HCT116 (cell line): ENCODE measurements at regions not wholly inside any gene's neighbourhood (a gene's known extent, or its start where the extent isn't known, plus 50 kb on each side); places are given as distances from the start of the nearest gene placed in this dataset.

ENCODE experiments used
- ATAC-seq: fragments of 200-7000 bp; cut with Tn5 transposase; 2 replicates; pipeline ENCODE4 v1.9.1; 2020; ENCODE audit warnings: mild to moderate bottlenecking, moderate library complexity
- BruUV-seq: library from RNA; stranded (reverse); fragments of 400-500 nt; replicated peaks from 2 replicates; lab custom pipeline; 2021; lab: Mats Ljungman, UMichigan
- CTCF ChIA-PET: fragments of 300-600 bp; sonication (Branson Sonifier 250); formaldehyde crosslinking; loops from one replicate; lab custom pipeline; 2021; ENCODE audit warnings: antibody characterized with exemption; lab: Charles Lee
- POLR2A ChIA-PET: fragments of 300-600, 350-600 bp; sonication (Branson Sonifier 250); formaldehyde crosslinking; loops from one replicate; lab custom pipeline; 2021; ENCODE audit warnings: antibody characterized with exemption; lab: Charles Lee
- RAD21 ChIA-PET, 2 experiments: fragments of 300-600 bp; sonication (Branson Sonifier 250); formaldehyde crosslinking; loops; one replicate each; lab custom pipeline; 2023; ENCODE audit warnings: low total read pairs in 2 of 2; ENCODE audit not compliant: uncharacterized antibody in 2 of 2, unreplicated experiment in 2 of 2, low non-redundant PET in 1 of 2; lab: Charles Lee
- DNase-seq: peaks from one replicate; pipeline ENCODE4 v3.0.0-alpha.2; 2010; ENCODE audit warnings: low read depth, low spot score
- H2AFZ ChIP-seq: fragments of 200-600 bp; shearing (Covaris generic), sonication (generic); 2 replicates; pipeline ENCODE4 v1.6.1; 2017; ENCODE audit warnings: low read depth, mixed run types, mixed read lengths, antibody characterized with exemption, low read length; ENCODE audit not compliant: poor library complexity, severe bottlenecking
- H3K27ac ChIP-seq: 2 replicates; pipeline ENCODE4 v1.5.1; 2012; ENCODE audit warnings: low read depth, low read length
- H3K27me3 ChIP-seq: fragments of 200-600 bp; sonication (generic); 2 replicates; pipeline ENCODE4 v1.6.1; 2016; ENCODE audit warnings: mixed run types, low read length, mixed read lengths; ENCODE audit not compliant: insufficient read depth
- H3K36me3 ChIP-seq, 2 experiments: fragments of 200-500 bp in 1 of 2; fragments of 200-600 bp in 1 of 2; sonication (Bioruptor generic) in 1 of 2; sonication (generic) in 1 of 2; 2 replicates each; pipeline versions ENCODE4 v1.5.1 to v1.6.1; 2014 to 2016; ENCODE audit warnings: low read length in 2 of 2, inconsistent platforms in 1 of 2, mixed read lengths in 1 of 2, mixed run types in 1 of 2; ENCODE audit not compliant: insufficient read depth in 2 of 2, control insufficient read depth in 1 of 2
- H3K4me1 ChIP-seq, 2 experiments: fragments of 200-600 bp in 1 of 2; sonication (generic) in 1 of 2; 2 replicates each; pipeline versions ENCODE4 v1.5.1 to v1.6.1; 2012 to 2017; ENCODE audit warnings: low read length in 2 of 2, inconsistent platforms in 1 of 2, mild to moderate bottlenecking in 1 of 2, mixed read lengths in 1 of 2, mixed run types in 1 of 2, moderate library complexity in 1 of 2; ENCODE audit not compliant: insufficient read depth in 2 of 2, control insufficient read depth in 1 of 2
- H3K4me2 ChIP-seq: fragments of 200-600 bp; sonication (generic); 2 replicates; pipeline ENCODE4 v1.6.1; 2017; ENCODE audit warnings: mixed run types, low read length, mixed read lengths
- H3K4me3 ChIP-seq, 2 experiments: fragments of 200-600 bp in 1 of 2; sonication (generic) in 1 of 2; replicated peaks in 1 of 2; 2 replicates each; pipeline ENCODE4 v1.5.1; 2011 to 2016; ENCODE audit warnings: low read length in 2 of 2, control low read depth in 1 of 2, low read depth in 1 of 2, mild to moderate bottlenecking in 1 of 2, mixed read lengths in 1 of 2, mixed run types in 1 of 2
- H3K79me2 ChIP-seq: fragments of 200-600 bp; sonication (generic); 2 replicates; pipeline ENCODE4 v1.6.1; 2017; ENCODE audit warnings: mild to moderate bottlenecking, mixed run types, low read length, moderate library complexity, mixed read lengths; ENCODE audit not compliant: insufficient read depth
- H3K9ac ChIP-seq: fragments of 200-600 bp; sonication (generic); 2 replicates; pipeline ENCODE4 v1.6.1; 2016; ENCODE audit warnings: low read length, mixed read lengths
- H3K9me2 ChIP-seq: fragments of 200-600 bp; sonication (generic), shearing (Covaris generic); 2 replicates; pipeline ENCODE4 v1.6.1; 2017; ENCODE audit warnings: mixed run types, mild to moderate bottlenecking, moderate library complexity; ENCODE audit not compliant: insufficient read depth
- H3K9me3 ChIP-seq, 2 experiments: fragments of 200-500 bp in 1 of 2; fragments of 200-600 bp in 1 of 2; sonication (Bioruptor generic) in 1 of 2; sonication (generic) in 1 of 2; 2 replicates each; pipeline ENCODE4 v1.6.1; 2014 to 2017; ENCODE audit warnings: low read length in 2 of 2, mixed read lengths in 2 of 2, inconsistent platforms in 1 of 2, low read depth in 1 of 2, mild to moderate bottlenecking in 1 of 2, mixed run types in 1 of 2, moderate library complexity in 1 of 2; ENCODE audit not compliant: control insufficient read depth in 1 of 2, insufficient read depth in 1 of 2
- H4K20me1 ChIP-seq: fragments of 200-600 bp; sonication (generic), shearing (Covaris generic); 2 replicates; pipeline ENCODE4 v1.6.1; 2017; ENCODE audit warnings: mixed run types, mild to moderate bottlenecking, moderate library complexity; ENCODE audit not compliant: insufficient read depth
- ATF3 ChIP-seq: IDR thresholded peaks from 2 replicates; pipeline ENCODE4 v1.6.1; 2012
- CBX3 ChIP-seq: IDR thresholded peaks from 2 replicates; pipeline ENCODE4 v1.6.1; 2012; ENCODE audit warnings: low read depth
- CEBPB ChIP-seq: IDR thresholded peaks from 2 replicates; pipeline ENCODE4 v1.6.1; 2012; ENCODE audit warnings: low read depth
- JUND ChIP-seq: IDR thresholded peaks from 2 replicates; pipeline ENCODE4 v1.6.1; 2012
- POLR2A ChIP-seq: IDR thresholded peaks from 2 replicates; pipeline ENCODE4 v1.7.0; 2011; ENCODE audit warnings: borderline replicate concordance; ENCODE audit not compliant: insufficient read depth, insufficient read length; ENCODE audit errors: extremely low read depth
- REST ChIP-seq: IDR thresholded peaks from 2 replicates; pipeline ENCODE4 v1.6.1; 2012; ENCODE audit warnings: low read depth
- SIN3A ChIP-seq: IDR thresholded peaks from 2 replicates; pipeline ENCODE4 v1.6.1; 2012; ENCODE audit warnings: low read depth
- SP1 ChIP-seq: IDR thresholded peaks from 2 replicates; pipeline ENCODE4 v1.6.1; 2012; ENCODE audit warnings: low read depth
- SRF ChIP-seq: IDR thresholded peaks from 2 replicates; pipeline ENCODE4 v1.6.1; 2012; ENCODE audit warnings: low read depth
- TCF7L2 ChIP-seq: IDR thresholded peaks from 2 replicates; pipeline ENCODE4 v1.7.0; 2011; ENCODE audit warnings: borderline replicate concordance, inconsistent platforms; ENCODE audit not compliant: insufficient read depth, insufficient read length; ENCODE audit errors: extremely low read depth
- ZFX ChIP-seq: fragments of 450-650 bp; IDR thresholded peaks from 2 replicates; pipeline ENCODE4 v1.6.1; 2017
- intact Hi-C: fragments of 100-400 bp; cut with micrococcal nuclease; formaldehyde crosslinking; loops from 2 replicates; pipeline ENCODE4 v1.10.0; 2022

- no peaks in the 10 kb centered on the region for H3K9me2 ChIP-seq
- no peaks in the 10 kb centered on the region for H3K9me3 ChIP-seq
- no TSS peak for BruUV-seq
- H3K27ac ChIP-seq: no peak overlapping the region
- no peak for ATAC-seq
- no peak overlapping the region for H3K4me2 ChIP-seq
- no peak overlapping the region for H3K4me3 ChIP-seq
- intact Hi-C loops: loop anchor here (5.0 kb wide), 1 partner anchor 601 kb away; no protein-coding TSS in a partner anchor
- no peaks in the 10 kb centered on the region for H3K79me2 ChIP-seq
- H3K4me1 ChIP-seq: no peaks in the 10 kb centered on the region
- DNase-seq: no peak
- H4K20me1 ChIP-seq: no peaks in the 10 kb centered on the region
- H2AFZ ChIP-seq: no peak overlapping the region
- TF ChIP-seq ZFX (no peak), CEBPB (no peak), SIN3A (no peak), SRF (no peak), POLR2A (no peak), SP1 (no peak), REST (no peak), ATF3 (no peak), JUND (no peak), CBX3 (no peak), TCF7L2 (no peak)
- POLR2A ChIA-PET: no interaction called here
- no peaks in the 10 kb centered on the region for H3K36me3 ChIP-seq
- H3K9ac ChIP-seq: no peak overlapping the region
- RAD21 ChIA-PET: no interaction called here
- CTCF ChIA-PET: no interaction called here
- H3K27me3 ChIP-seq: no peaks in the 10 kb centered on the region
Observed at GRCh38 chr2:200173691-200174090, 132.8 kb upstream of the SPATS2L start.
